Ammon's horn (tissue), 1 donor: ENCODE measurements at regions not wholly inside any gene's neighbourhood (a gene's known extent, or its start where the extent isn't known, plus 50 kb on each side); places are given as distances from the start of the nearest gene placed in this dataset.
"Not testable (repeated sequence)": the region's sequence is repeated elsewhere in the genome, so short reads cannot be mapped to it uniquely, and the experiment has no call there.

ENCODE experiments used
- DNase-seq: peaks from one replicate; pipeline ENCODE4 v3.0.0-alpha.2; 2016; ENCODE audit warnings: low spot score

DNA sequence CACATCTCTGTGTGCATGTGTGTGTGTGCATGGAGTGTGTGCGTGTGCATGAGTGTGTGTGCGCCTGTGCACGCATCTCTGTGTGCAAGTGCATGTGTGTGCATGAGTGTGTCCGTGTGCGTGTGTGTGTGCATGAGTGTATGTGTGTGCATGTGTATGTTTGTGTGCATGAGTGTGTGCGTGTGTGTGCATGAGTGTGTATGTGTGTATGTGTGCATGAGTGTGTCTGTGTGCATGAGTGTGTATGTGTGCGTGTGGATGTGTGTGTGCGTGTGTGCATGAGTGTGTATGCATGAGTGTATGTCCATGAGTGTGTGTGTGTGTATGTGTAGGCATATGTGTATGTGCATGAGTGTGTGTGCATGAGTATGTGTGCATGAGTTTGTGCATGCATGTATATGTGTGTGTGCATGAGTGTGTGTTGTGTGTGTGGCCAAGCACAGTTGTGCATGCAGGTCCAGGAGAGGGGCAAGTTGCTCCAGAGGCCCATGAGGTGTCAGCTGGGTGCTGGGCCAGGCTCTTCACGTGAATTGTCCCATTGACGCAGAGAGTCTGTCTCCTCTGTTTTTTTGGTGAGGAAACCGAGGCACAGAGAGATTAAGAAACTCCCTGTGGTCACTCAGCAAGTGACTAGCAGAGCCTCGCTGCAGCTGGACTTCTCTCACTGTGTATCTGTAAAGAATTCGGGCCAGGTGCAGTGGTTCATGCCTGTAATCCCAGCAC, 75.5 kb downstream of the ASB1 start:
- no peak for DNase-seq

GRCh38 chr2:238502956-238503791, 76.4 kb downstream of the ASB1 start:
- no peak for DNase-seq

DNA sequence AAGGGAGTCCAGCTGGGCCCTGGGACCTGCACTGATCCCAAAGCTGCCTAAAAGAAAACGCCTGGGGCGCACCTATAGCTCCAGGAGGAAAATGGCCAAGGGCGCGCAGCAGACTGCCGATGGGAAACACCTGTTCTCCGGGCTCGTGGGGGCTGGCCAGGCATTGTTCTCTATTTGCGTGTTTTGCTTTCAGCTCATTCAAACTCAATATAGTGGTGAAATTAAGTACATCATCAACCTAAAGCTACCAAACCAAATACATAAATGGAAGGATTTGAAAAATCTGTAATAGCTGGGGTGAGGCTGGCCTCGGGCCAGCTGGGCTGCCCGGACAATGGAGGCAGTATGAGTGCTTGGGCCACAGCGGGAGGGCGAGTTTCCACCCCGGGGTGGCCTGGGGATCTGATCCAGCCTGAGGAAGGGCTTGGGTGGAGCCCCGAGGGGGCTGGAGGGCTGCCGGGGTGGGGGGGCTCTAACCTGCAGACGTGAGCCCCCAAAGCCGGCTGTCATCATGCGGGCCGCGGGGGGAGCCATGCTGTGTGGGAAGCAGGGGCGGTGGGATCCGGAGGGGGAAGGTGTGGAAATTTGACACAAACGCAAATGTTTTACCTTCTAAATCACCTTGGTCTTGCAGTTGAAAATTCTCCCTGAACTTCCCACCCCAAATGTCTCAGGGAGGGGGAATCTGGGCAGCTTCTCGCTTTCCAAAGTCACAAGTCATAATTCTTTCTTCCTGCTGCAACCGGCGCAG, 77.6 kb downstream of the ASB1 start:
- no peak for DNase-seq

DNA sequence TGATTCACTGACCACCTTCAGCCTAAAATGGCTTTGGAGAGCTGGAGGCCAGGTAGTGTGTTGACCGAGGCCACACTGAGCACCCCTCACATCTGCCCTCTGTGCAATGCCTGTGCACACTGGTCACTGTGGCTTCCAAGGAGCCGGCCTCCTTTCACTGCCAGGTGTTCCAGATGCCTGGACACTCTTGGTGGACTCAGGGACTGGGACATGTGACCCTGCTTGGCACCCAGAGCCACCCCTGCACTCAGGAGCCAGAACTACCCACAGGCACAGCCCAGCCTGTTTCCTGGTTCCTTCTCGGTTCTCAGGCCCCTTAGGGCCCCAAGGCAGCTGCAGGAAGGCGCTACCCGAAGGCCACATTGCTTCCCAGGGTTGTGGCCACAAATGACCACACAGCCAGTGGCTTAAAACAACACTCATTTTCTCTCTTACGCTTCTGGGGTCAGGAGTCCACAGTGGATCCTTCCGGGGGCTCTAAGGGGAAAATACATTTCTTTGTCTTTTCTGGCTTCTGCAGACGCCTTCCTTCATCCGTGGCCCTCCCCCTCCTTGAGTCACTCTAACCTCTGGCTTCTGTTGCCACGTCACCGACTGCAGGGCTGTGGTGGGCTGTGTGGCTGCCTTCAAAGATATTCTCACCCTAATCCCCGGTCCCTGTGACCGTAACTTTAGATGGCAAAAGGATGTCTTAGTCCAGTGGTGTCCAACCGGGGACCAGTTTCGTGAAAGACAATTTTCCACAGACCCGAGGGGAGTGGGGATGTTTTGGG, 78.6 kb downstream of the ASB1 start:
- DNase-seq: no peak

DNA sequence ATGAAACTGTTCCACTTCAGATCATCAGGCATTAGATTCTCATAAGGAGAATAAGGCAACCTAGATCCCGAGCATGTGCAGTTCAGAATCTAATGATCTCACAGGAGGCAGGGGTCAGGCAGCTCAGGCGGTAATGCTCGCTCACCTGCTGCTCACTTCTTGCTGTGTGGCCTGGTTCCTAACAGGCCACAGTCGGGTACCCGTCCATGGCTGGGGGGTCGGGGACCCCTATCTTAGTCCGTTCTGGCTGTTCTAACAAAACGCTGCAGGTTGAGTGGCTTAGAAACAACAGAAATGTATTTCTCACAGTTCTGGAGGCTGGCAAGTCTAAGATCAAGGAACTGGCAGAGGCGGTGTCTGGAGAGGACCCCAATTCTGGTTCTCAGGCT, 79.2 kb downstream of the ASB1 start:
- DNase-seq: no peak

DNA sequence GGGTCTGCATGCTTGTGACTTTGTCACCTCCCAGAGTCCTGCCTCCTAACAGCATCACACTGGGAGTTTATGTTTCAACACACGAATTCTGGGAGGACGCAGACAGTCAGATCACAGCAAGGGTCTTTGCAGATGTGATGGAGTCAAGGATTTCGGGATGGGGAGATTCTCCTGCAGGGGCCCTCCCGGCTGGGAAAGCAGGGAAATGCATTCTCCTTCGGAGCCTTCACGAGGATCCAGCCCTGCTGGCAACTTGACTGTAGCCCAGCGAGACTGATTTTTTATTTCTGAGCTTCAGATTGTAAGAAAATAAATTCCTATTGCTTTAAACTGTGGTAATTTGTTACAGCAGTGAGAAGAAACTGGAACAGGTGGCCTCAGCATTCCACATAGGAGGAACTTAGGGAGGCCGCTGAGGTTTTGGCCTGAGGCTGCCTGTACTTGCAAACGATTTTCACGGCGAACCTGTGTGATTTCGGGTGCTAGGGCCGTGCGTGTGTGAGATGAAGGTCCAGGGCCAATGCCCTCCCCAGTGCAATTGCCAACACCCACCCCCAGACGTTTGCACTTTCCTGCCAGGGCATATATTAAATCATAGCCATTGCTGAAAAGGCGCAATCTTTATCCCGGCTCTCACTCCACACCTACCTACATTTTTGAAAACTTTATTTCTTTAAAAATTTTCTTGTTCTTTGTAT, 79.8 kb downstream of the ASB1 start:
- no peak for DNase-seq

DNA sequence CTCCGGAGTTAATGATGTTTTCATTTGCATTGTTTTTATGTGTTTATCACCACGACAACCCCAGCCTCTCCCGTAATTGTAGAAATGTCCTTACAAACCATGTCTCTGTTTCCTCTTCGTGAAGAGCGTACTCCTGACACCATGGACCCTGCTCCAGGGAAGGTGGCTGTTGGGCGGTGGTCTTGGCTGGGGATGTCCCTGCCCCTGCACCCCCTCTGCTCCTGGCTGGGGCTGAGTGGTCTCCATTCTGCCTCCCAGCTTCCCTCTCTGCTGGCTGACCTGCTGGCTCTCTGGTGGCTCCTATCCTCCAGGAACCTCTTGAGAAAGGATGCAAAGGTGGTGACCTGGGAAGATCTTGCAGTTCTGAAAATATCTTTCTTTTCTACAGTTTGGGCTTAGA, 81.1 kb downstream of the ASB1 start:
- DNase-seq: no peak

DNA sequence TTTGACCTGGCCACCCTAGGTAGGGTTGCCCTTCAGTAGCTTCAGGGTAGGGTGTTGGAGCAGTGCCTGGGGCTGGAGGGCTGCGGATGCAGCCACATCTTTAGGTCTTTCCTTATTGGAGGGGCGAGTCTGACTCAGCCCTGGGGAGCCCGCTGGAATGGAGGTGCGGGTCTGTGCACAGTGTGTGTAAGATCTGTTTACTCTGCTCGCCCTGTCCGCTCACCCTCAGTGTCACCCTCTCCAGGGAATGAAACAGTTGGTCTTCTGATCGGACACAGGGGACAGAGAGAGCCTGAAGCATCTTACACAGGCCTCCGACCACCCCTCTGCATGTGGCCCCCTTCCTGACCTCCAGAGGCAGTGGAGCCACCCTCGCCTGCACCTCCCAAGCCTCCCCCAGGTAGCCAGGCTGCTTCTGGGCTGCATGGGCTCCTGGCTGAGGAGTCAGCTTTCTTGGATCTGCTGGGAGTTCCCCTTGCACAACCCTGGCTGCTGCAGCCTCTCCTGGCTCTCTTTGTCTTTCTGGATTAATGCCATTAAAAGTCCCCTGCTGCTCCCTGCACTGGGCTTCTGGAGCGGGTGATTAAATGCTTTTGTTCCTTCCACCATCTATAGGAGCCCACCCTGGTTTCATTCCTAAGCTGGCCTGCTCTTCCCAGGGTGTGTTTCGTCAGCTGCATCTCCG, 82.6 kb downstream of the ASB1 start:
- DNase-seq: no peak

GRCh38 chr2:238509903-238510302, 83.2 kb downstream of the ASB1 start:
- DNase-seq: no peak

DNA sequence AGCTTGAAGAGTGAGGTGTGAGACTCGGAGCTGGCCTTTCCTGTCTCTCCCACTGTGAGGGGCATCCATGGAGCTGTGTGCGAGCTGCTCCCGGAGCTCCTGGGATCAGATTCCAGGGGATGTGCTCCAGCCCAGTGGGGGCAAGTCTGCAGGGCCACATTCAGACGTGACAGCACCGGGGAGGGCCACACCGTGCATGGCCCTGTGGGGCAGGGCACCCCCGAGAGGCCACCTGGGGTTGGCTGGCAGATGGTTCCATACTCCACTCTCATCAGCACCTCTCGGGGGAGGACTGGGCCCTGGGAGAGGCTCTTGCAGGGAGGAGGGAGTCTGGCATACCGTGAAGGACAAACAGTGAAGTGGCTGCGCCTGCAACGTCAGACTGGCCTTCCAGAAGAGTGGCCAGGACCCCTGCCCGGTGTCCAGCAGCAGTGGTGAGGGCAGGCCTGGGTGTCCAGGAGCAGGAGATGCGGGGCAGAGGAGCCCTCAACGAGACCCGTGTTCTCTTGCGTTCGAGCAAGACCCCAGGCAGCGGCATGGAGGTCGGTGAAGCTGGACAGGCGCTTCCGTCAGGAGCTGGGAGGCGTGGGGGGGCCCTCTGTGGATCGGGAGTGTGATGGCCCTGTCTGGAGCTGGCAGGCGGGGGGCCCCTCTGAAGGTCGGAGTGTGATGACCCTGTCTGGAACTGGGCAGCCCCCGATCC, 84.3 kb downstream of the ASB1 start:
- no peak for DNase-seq

DNA sequence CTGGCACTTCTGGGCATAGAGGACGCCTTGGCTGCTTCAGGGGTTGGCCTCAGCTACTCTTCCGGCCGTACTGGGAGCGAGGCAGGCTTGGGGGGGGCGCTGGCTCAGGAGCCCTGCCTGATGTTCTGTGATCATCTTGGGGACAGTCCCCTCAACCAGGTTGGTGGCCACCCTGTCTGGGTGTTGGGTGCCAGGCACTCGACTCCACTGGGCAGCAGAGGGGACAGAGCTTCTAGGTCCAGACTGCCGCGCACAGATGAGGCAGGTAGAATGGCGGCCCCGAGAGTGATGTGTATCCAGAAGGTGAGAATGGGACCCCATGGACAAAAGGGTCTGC, 84.9 kb downstream of the ASB1 start:
- no peak for DNase-seq

DNA sequence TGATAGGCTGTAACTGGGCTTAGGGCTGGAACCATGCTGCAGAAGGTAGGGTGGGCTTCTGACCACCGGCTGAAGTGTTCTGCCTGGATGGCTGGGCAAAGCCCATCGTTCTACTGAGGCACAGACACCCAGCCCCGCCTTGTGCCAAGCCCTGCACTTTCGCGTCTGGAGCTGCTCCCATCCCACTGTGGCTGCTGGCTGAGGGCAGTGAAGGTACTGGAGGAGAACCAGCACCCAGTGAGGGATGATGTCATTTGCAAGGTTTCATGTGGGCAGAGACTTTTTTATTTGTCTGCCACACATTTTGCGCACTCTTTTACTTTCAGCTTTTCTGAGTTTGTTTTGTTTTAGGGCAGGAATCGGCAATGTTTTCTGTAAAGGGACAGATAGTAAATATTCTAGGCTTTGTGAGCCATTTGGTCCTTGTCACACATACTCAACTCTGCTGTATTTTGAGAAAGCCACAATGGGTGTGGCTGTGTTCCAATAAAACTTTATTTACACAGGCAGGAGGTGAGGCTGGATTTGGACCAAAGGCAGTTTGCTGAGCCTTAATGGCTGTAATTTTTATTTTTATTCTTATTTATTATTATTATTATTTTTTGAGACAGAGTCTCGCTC, 85.6 kb downstream of the ASB1 start:
- DNase-seq: no peak

- DNase-seq: no peak
Observed at GRCh38 chr2:238513346-238513745, 86.6 kb downstream of the ASB1 start.

- not testable (repeated sequence) for DNase-seq
Observed at GRCh38 chr2:238514024-238514423, 87.3 kb downstream of the ASB1 start.

- DNase-seq: no peak
Observed at GRCh38 chr2:238515377-238515776, 88.7 kb downstream of the ASB1 start.

DNA sequence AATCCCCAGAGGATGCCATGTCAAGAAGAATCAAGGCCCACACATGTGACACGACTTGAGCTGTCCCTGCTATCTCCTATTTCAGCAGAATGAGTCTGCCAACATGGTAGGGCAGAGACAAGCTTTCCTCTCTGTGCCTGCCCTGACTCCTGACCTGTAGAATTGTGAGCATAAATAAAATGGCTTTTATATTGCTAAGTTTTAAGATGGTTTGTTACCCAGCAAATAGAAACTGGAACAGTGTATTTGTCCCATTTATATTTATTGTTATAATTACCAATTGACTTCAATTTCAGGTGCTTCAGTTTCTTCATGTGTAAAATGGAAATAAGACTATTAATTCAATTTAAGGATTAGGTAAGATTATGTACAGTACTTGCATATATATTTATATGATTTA, 90.5 kb downstream of the ASB1 start:
- DNase-seq: no peak

DNA sequence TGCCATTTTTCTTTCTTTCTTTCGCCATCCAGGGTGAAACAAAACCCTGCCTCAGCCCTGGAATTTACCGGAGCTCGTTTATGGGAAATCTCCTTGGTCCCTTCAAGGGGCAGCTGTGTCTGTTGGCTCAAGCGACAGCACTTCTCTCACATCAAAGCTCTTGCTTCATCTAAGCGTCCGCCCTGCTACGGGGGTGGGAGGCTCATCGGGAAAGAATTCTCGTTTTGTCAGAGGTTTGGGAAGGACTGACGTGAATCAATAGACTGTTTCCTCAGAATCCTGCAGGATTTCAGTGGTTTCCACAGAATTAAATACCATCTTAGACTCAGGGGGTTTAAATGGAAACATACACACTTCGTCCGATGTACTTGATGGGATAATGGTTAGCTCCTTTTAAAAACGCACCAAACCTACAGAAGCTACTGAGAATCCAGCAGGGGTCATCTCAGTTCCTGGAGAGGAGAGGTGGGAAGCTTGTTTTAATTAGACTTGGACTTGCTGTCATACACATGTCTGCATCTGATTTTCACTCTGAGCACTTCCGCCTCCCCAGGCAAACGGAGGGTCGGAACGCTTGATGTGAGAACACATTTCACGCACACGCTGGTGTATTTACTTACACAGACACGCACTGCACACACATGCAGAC, 91.6 kb downstream of the ASB1 start:
- no peak for DNase-seq

DNA sequence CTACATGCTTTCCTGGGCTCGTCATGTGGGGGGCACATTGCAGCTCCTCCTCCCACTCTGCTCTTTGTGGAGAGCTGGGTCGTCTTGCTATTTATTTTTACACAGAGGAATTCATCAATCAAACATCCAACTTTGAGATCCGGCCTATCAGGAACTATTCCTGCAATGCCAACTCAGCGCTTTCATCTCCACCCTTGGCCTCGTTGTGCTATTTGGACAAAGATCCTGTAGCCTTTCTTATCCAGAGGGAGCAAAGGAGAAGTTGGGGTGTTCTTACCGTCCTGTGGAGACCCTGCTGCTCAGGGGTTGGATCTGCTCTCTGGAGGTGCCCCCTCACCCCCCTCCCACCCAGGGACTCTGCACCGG, 92.1 kb downstream of the ASB1 start:
- DNase-seq: no peak

DNA sequence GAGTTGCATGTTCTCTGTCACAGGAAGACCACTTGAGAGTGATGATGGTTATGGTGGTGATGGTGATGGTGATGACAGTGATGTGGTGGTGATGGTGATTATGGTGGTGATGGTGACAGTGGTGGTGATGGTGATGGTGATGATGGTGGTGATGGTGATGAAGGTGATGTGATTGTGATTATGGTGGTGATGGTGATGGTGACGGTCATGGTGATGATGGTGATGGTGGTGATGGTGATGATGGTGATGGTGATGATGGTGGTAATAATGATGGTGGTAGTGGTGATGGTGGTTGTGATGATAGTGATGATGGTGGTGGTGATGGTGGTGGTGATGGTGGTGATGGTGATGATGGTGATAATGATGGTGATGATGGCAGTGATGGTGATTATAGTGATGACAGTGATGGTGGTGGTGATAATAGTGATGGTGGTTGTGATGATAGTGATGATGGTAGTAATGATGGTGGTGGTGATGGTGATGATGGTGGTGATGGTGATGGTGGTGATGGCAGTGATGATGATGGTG, 93.7 kb downstream of the ASB1 start:
- no peak for DNase-seq
